ENCODE measurements at regions not wholly inside any gene's neighbourhood (a gene's known extent, or its start where the extent isn't known, plus 50 kb on each side); places are given as distances from the start of the nearest gene placed in this dataset.

DNA sequence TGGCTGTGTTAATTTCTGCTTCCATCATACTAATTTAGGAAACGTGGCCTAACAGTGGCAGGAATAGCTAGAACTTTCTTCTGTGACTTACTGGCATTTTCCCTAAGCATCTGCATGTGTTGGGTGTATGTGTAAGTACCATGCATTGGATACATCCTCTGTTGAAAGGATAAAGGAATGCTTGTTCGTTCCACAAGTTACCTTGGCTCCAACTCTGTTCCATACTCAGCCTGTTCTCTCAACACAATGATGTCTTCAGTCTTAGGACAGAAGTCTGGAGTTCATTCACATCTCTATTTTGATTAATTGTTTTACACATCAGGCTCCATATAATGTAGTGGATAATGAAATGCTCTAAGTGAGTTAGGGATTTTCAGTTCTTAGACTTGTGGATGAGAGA lies 190.1 kb upstream of the DMRT1 start:
- ATAC-seq (replicated peaks; ENCODE audit: extremely low read depth, poor library complexity, severe bottlenecking): no peak
- peaks cover 14% of the 10 kb centered on the region for H3K4me1 Mint-ChIP-seq

DNA sequence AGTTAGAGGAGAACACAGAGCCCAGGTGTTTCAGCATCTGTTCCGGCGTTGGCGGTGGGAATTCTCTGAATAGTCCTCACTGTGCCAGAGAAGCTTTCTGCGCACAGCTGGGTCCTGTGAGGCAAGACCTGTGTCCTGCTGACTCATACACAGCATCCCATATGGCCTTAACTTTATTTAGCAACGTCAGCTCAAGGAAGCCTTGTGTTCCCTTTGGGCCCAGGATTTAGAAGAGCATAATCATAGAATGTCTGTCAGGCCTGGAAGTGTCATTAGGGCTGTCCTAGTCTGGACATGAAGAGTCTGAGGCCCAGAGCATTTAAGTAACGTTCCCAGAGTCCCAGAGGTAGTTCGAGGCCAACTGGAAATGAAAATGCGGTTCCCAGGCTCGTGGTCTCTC lies 188.6 kb upstream of the DMRT1 start:
- no peak for DNase-seq (ENCODE audit: low spot score in 2 of 2)
- Mint-ChIP-seq H3K27me3 (no peaks in the 10 kb centered on the region), H3K27ac (ENCODE audit: low read depth) (no peak overlapping the region), H3K4me1 (peaks cover 14% of the 10 kb centered on the region), H3K4me3 (no peak overlapping the region), H3K36me3 (ENCODE audit: insufficient read depth) (no peaks in the 10 kb centered on the region), H3K9me3 (no peaks in the 10 kb centered on the region)
- no peak for ATAC-seq (replicated peaks; ENCODE audit: extremely low read depth, poor library complexity, severe bottlenecking)

More for the DNA sequence above, 190.1 kb upstream of the DMRT1 start:
- no peak for DNase-seq (ENCODE audit: low spot score in 2 of 2)
- Mint-ChIP-seq H3K9me3 (no peaks in the 10 kb centered on the region), H3K27ac (ENCODE audit: low read depth) (no peak overlapping the region), H3K4me3 (no peak overlapping the region), H3K36me3 (ENCODE audit: insufficient read depth) (no peaks in the 10 kb centered on the region), H3K27me3 (no peaks in the 10 kb centered on the region)

DNA sequence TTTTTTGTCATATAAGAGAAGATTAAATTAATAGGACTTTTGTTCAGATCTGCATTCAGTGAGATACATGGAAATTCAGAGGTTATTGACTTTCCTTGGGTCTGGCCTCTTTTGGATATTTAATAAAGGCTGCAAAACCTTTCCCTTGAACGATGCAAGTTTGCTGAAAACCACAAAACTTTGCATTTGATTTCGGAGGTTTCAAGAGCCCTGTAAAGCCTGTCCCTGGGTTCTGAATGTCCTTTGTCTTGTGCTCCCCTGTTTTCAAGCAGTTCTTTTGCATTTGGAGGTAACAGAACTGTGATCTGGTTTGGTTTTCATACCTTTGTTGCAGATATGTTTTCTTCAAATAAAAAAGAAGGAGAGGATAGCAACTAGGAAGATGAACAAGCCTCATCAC lies 188.1 kb upstream of the DMRT1 start:
- DNase-seq (ENCODE audit: low spot score in 2 of 2) (no peak), ATAC-seq (replicated peaks; ENCODE audit: extremely low read depth, poor library complexity, severe bottlenecking) (no peak)
- Mint-ChIP-seq H3K27ac (ENCODE audit: low read depth) (no peak overlapping the region), H3K4me3 (no peak overlapping the region), H3K27me3 (no peaks in the 10 kb centered on the region), H3K4me1 (peaks cover 14% of the 10 kb centered on the region), H3K9me3 (no peaks in the 10 kb centered on the region), H3K36me3 (ENCODE audit: insufficient read depth) (no peaks in the 10 kb centered on the region)

DNA sequence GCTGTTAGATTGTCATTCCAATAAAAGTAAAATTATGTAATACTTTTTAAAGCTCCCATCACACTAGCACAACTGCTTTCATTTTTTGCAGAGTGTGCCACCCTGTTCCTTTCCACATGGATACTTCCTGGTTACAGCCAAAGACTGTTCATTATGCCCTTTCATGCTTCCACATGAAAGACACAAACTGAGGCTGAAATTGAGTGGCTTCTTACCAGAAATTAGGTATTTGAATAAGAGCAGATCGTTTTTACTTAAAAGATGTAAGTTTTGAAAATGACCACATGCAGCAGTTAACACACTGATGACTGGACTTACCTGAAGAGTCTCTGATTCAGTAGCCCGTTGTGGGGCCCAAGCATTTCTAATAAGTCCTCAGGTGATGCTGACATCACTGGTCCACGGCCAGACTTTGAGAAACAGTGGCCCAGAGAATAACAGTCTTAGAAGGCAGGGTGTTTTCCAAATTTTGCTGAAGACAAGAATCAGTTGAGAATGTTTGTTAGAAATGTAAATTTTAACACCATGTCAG lies 187.6 kb upstream of the DMRT1 start:
- Mint-ChIP-seq H3K36me3 (ENCODE audit: insufficient read depth) (no peaks in the 10 kb centered on the region), H3K4me3 (no peak overlapping the region), H3K4me1 (peaks cover 14% of the 10 kb centered on the region), H3K9me3 (no peaks in the 10 kb centered on the region), H3K27ac (ENCODE audit: low read depth) (no peak overlapping the region), H3K27me3 (no peaks in the 10 kb centered on the region)
- ATAC-seq (replicated peaks; ENCODE audit: extremely low read depth, poor library complexity, severe bottlenecking): no peak
- DNase-seq (ENCODE audit: low spot score in 2 of 2): no peak

DNA sequence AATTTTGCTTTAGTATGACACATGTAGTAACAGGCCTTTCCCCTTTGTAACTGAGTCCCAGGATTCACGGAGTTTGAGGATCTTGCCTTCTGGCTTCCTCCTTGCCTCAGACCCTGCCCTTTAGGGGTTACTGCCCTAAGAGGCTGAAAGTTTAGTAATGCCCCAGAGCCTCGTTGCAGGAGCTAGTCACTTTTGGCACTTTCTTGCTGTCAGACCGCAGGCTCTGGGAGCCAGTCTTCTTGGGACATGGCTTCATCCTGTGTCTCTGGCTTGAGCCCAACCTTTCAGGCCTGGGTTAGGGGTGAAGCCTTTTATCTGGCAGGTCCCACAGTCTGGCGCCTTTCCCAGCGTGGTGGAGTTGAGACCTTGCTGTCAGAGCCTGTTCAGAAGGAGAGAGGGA lies 185.6 kb upstream of the DMRT1 start:
- no peak overlapping the region for H3K4me3 Mint-ChIP-seq

DNA sequence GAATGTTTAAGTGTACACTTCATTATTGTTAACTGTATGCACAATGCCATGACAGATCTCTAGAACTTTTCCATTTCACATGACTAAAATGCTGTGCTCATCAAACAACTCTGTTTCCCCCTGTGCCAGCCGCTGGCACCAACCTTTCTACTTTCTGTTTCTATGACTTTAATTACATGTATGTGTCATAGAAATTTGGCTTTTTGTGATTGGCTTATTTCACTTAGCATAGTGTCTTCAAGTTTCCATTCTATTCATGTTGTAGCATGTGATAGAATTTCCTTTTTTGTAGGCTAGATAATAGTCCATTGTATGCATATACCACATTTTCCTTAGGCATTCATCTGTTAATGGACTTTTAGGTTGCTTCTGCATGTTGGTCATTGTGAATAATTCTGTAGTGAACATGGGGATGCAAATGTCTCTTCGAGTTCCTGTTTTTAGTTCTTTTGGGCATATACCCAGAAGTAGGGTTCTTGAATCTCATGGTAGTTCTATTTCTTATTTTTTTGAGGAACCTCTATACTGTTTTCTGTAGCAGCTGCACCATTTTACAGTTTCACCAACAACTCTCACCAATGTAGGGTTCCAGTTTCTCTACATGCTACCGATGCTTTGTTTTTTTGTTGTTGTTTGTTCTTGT lies 184.4 kb upstream of the DMRT1 start:
- H3K27me3 Mint-ChIP-seq: no peaks in the 10 kb centered on the region
- DNase-seq (ENCODE audit: low spot score in 2 of 2): no peak
- no peaks in the 10 kb centered on the region for H3K36me3 Mint-ChIP-seq (ENCODE audit: insufficient read depth)
- no peaks in the 10 kb centered on the region for H3K4me1 Mint-ChIP-seq
- no peak overlapping the region for H3K27ac Mint-ChIP-seq (ENCODE audit: low read depth)
- H3K9me3 Mint-ChIP-seq: no peaks in the 10 kb centered on the region
- ATAC-seq (replicated peaks; ENCODE audit: extremely low read depth, poor library complexity, severe bottlenecking): no peak
- no peak overlapping the region for H3K4me3 Mint-ChIP-seq

More for the DNA sequence above, 185.6 kb upstream of the DMRT1 start:
- Mint-ChIP-seq H3K4me1 (peaks cover under 1% of the 10 kb centered on the region), H3K36me3 (ENCODE audit: insufficient read depth) (no peaks in the 10 kb centered on the region), H3K9me3 (no peaks in the 10 kb centered on the region), H3K27me3 (no peaks in the 10 kb centered on the region), H3K27ac (ENCODE audit: low read depth) (no peak overlapping the region)
- no peak for DNase-seq (ENCODE audit: low spot score in 2 of 2)
- ATAC-seq (replicated peaks; ENCODE audit: extremely low read depth, poor library complexity, severe bottlenecking): no peak

DNA sequence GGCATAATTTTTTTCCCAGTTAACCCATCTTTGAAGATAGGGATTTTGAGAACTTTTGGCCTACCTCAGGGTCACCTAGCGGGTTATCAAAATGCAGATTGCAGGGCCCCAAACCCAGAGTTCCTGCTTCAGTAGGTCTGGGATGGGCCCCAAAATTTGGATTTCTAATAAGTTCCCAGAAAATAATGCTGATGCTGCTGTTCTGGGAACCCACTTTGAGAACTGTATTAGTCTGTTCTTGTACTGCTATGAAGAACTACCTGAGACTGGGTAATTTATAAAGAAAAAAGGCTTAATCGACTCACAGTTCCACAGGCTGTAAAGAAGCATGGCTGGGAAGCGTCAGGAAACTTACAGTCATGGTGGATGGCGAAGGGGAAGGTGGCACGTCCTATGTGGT lies 182.2 kb upstream of the DMRT1 start:
- ATAC-seq (replicated peaks; ENCODE audit: extremely low read depth, poor library complexity, severe bottlenecking): no peak
- H3K36me3 Mint-ChIP-seq (ENCODE audit: insufficient read depth): no peaks in the 10 kb centered on the region
- H3K4me1 Mint-ChIP-seq: no peaks in the 10 kb centered on the region
- no peak overlapping the region for H3K4me3 Mint-ChIP-seq
- no peak for DNase-seq (ENCODE audit: low spot score in 2 of 2)
- H3K27ac Mint-ChIP-seq (ENCODE audit: low read depth): no peak overlapping the region
- no peaks in the 10 kb centered on the region for H3K27me3 Mint-ChIP-seq
- H3K9me3 Mint-ChIP-seq: no peaks in the 10 kb centered on the region

DNA sequence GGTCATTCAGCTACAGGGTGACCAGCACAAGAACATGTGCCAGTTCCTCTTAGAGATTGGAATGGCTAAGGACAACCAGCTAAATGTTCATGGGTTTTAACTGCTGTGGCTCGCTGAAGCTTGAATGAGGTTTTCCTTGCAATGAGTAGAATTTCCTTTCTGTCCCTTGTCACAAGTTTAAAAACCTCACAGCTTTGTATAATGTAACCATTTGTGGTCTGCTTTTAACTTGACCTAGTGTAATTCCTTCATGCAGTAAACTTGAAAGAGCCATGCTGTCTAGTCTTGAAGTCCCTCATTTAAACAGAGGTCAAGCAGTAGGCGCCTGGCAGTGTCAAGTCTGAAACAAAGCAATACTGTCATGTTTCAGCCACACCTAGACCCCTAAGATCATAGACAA lies 181.3 kb upstream of the DMRT1 start:
- H3K4me1 Mint-ChIP-seq: no peaks in the 10 kb centered on the region
- H3K27me3 Mint-ChIP-seq: no peaks in the 10 kb centered on the region
- no peaks in the 10 kb centered on the region for H3K36me3 Mint-ChIP-seq (ENCODE audit: insufficient read depth)
- no peaks in the 10 kb centered on the region for H3K9me3 Mint-ChIP-seq
- no peak overlapping the region for H3K27ac Mint-ChIP-seq (ENCODE audit: low read depth)
- ATAC-seq (replicated peaks; ENCODE audit: extremely low read depth, poor library complexity, severe bottlenecking) (no peak), DNase-seq (ENCODE audit: low spot score in 2 of 2) (no peak)
- H3K4me3 Mint-ChIP-seq: no peak overlapping the region

DNA sequence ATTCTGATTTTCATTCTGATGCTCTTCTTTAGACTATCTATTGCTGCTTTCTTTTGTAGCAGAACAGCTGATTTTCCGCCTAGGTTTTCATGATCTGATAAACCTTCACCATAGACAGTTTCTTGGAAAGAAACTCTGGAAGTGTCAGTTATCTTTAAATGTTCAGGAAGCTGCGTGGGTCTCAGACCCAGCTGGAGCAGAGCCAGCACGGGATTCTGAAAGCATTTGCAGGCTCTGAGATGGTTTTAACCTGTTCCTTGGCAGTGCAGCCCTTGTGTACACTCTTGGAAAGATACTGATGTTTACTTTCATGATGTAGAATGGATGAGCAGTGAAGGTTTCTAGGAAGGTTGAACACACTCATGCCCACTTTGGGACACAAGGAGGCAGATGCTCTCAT lies 178.0 kb upstream of the DMRT1 start:
- ATAC-seq (replicated peaks; ENCODE audit: extremely low read depth, poor library complexity, severe bottlenecking): no peak
- DNase-seq (ENCODE audit: low spot score in 2 of 2): no peak
- H3K27me3 Mint-ChIP-seq: peaks cover 20% of the 10 kb centered on the region

DNA sequence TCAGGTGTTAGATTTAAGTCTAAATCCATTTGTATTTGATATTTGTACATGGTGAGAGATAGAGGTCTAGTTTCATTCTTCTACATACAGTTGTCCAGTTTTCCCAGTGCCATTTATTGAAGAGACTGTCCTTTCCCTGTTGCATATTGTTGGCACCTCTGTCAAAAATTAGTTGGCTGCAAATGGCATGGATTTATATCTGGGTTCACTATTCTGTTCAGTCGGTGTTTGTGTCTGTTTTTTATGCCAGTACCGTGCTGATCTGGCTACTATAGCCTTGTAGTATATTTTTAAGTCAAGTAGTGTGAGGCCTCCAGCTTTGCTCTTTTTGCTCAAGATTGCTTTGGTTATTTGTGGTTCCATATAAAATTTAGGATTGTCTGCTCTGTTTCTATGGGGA lies 176.2 kb upstream of the DMRT1 start:
- no peaks in the 10 kb centered on the region for H3K9me3 Mint-ChIP-seq
- no peaks in the 10 kb centered on the region for H3K36me3 Mint-ChIP-seq (ENCODE audit: insufficient read depth)
- H3K27ac Mint-ChIP-seq (ENCODE audit: low read depth): no peak overlapping the region

More for the DNA sequence above, 178.0 kb upstream of the DMRT1 start:
- Mint-ChIP-seq H3K4me1 (no peaks in the 10 kb centered on the region), H3K36me3 (ENCODE audit: insufficient read depth) (no peaks in the 10 kb centered on the region), H3K4me3 (no peak overlapping the region), H3K9me3 (no peaks in the 10 kb centered on the region), H3K27ac (ENCODE audit: low read depth) (no peak overlapping the region)

DNA sequence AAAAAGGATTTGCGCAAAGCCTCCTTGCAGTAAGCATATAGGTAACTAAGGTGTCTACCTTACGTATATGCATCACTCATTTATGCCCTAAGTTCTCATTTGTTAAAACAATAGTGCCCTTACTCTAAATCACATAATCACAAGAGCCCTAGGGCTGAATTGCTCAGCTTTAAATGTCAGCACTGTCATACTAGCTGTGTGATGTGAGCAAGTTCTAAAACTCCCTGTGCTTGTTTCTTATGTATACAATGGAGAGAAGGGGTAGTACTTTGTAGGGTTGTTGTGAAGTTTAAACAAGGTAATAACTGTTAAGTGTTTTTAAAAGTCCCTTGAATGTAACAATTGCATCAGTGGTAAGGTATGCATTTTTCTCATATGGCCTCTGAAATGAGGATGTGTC lies 169.5 kb upstream of the DMRT1 start:
- Mint-ChIP-seq H3K4me1 (no peaks in the 10 kb centered on the region), H3K27me3 (peaks cover 57% of the 10 kb centered on the region), H3K36me3 (ENCODE audit: insufficient read depth) (no peaks in the 10 kb centered on the region), H3K4me3 (no peak overlapping the region), H3K27ac (ENCODE audit: low read depth) (no peak overlapping the region), H3K9me3 (no peaks in the 10 kb centered on the region)
- DNase-seq (ENCODE audit: low spot score in 2 of 2) (no peak), ATAC-seq (replicated peaks; ENCODE audit: extremely low read depth, poor library complexity, severe bottlenecking) (no peak)

More for the DNA sequence above, 176.2 kb upstream of the DMRT1 start:
- no peak overlapping the region for H3K4me3 Mint-ChIP-seq
- no peak for DNase-seq (ENCODE audit: low spot score in 2 of 2)
- H3K27me3 Mint-ChIP-seq: peaks cover 37% of the 10 kb centered on the region
- no peaks in the 10 kb centered on the region for H3K4me1 Mint-ChIP-seq
- no peak for ATAC-seq (replicated peaks; ENCODE audit: extremely low read depth, poor library complexity, severe bottlenecking)

DNA sequence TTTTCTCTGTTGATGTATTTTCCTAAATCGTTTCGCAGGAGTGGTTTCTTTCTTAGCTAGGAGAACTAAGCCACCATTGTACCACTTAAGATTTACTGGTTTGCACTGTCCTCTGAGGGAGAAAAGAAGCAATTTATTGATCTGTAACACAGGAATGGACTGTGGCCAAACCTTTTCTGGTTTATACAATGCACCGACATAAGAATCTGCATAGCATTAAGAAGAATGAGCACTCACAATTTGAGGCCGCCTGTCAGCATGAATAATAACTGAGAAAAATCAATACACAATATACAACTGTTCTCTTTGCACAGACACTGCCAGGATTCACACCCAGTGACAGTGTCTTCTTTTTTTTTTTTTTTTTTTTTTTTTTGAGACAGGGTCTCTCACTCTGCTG lies 168.6 kb upstream of the DMRT1 start:
- ATAC-seq (replicated peaks; ENCODE audit: extremely low read depth, poor library complexity, severe bottlenecking) (no peak), DNase-seq (ENCODE audit: low spot score in 2 of 2) (no peak)
- no peaks in the 10 kb centered on the region for H3K9me3 Mint-ChIP-seq
- no peak overlapping the region for H3K27ac Mint-ChIP-seq (ENCODE audit: low read depth)
- peaks cover 50% of the 10 kb centered on the region for H3K27me3 Mint-ChIP-seq
- peaks cover 8% of the 10 kb centered on the region for H3K4me1 Mint-ChIP-seq
- H3K36me3 Mint-ChIP-seq (ENCODE audit: insufficient read depth): no peaks in the 10 kb centered on the region
- no peak overlapping the region for H3K4me3 Mint-ChIP-seq

DNA sequence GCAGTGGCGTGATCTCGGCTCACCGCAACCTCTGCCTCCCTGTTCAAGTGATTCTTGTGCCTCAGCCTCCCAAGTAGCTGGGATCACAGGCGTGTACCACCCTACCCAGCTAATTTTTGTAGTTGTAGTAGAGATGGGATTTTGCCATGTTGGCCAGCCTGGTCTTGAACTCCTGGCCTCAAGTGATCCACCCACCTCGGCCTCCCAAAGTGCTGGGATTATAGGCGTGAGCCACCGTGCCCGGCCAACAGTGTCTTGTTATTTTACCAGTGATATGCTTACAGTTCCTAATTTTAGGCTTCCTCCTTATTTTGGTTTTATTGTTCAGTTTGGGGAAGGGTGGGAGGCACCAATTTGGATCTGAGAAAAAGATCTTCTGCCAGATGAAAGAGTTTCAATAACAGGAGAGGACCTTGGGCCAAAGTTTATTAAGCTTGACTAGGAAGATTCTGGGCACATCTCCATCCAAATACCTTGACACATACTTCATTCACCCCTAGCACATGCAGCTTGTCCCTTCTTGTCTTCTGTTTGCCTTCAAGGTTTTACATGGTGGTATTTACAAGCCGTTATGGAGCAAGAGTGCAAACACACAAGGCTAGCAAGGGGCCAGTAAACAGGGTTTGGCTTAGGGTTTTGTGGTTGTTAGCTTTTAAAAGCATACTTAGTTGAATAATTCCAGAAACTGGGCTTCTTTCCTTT lies 168.1 kb upstream of the DMRT1 start:
- Mint-ChIP-seq H3K4me3 (no peak overlapping the region), H3K36me3 (ENCODE audit: insufficient read depth) (no peaks in the 10 kb centered on the region), H3K9me3 (no peaks in the 10 kb centered on the region), H3K4me1 (peaks cover 12% of the 10 kb centered on the region), H3K27ac (ENCODE audit: low read depth) (no peak overlapping the region), H3K27me3 (peaks cover 44% of the 10 kb centered on the region)
- no peak for DNase-seq (ENCODE audit: low spot score in 2 of 2)
- no peak for ATAC-seq (replicated peaks; ENCODE audit: extremely low read depth, poor library complexity, severe bottlenecking)
